Activated naive CD4-positive, alpha-beta T cell treated with anti-CD3 and anti-CD28 coated beads, Interleukin-2, amount 50 U/mL, for 16 hours (primary cell): ENCODE measurements at regions not wholly inside any gene's neighbourhood (a gene's known extent, or its start where the extent isn't known, plus 50 kb on each side); places are given as distances from the start of the nearest gene placed in this dataset.
"Not testable (repeated sequence)": the region's sequence is repeated elsewhere in the genome, so short reads cannot be mapped to it uniquely, and the experiment has no call there.

Source experiments
- DNase-seq: peaks from one replicate; pipeline ENCODE4 v3.0.0-alpha.2; 2020

DNA sequence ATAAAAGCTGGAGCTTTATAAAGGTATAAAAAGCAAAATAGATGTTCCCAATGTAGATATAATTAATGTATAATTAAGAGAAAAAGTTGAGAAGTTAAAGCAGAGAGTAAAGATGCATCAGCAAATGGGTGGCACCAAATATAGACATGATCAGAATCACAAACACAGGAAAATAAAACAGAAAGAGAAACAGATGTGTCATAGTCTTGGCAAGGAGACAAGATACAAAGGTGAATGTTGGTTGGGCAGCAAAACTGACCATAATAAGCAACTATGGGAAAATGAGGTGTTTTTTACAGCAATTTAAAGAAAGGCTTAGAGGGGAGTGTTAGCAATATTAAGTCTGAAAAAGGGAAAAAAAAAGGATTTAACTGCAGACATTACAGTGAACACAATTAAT lies 135.4 kb upstream of the CLEC14A start:
- DNase-seq, result no peak

DNA sequence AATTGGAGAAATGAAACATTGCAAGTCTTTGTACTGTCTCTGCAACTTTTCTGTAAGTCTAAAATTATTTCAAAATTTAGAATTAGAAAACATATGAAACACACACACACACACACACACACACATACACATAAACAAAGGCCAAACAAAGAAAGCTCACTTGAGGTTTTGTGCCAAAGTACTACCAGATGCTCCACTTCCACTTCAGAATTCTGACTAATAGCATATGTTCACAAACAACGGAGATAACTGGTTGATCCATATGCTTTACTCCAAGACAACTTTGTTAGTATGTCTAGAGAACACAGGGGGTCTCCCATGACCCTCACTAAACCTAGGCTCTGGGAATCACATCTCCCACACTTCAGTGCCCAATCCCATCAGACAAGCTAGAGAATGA lies 133.8 kb upstream of the CLEC14A start:
- no peak for DNase-seq

DNA sequence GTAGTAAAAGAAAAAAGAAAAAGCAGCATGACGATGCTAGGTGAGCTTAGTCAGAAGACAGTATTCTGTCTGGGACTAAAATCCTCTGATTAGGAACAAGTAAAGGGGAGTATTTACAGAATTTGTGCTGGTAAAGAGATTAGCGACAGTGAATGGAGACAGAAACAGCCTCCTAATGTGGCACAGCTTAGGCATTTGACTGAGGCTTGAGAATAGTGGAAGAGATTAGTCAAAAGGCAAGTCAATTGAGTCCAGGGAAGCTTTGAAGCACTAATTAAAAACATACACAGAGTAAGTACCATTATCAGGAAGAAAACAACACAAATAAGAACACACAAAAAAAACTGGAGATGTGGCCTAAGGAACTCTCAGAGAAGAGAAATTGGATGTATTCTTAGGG lies 131.9 kb upstream of the CLEC14A start:
- DNase-seq, result no peak

DNA sequence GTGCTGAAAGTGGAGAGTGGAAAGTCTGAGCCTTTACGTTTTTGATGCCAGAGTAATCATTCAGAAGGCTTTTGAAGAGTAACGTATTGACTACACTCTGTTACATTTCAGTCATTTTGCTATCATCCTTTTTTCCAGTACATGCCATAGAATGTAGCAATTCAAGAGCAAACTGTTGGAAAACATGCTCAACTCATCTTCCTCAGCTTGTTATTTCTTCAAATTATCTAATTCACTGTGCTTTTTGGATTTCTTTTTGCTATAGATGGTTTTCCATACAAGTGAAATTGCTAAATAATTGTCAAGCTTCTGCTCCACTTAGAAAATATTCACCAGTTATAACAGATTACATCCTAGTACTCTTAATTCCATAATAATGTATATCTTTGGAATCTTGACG lies 129.9 kb upstream of the CLEC14A start:
- no peak for DNase-seq

DNA sequence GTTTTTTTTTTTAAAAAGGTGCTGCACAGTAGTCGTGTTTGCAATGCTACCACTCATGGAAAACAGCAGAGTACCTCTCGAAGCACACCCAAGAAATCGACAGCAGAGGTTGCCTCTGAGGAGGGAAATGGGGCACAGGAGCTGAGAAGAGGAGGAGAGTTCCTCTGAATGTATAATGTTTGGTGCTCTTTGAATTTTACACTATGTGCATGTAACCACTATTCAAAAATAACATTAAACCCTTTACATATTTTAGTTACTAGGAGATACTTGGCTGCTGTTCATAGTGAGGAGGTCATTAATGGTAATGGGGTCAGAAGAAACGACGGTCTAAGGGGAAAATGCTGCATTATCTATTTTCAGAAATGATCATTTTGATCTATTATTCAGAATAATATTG lies 129.4 kb upstream of the CLEC14A start:
- no peak for DNase-seq

DNA sequence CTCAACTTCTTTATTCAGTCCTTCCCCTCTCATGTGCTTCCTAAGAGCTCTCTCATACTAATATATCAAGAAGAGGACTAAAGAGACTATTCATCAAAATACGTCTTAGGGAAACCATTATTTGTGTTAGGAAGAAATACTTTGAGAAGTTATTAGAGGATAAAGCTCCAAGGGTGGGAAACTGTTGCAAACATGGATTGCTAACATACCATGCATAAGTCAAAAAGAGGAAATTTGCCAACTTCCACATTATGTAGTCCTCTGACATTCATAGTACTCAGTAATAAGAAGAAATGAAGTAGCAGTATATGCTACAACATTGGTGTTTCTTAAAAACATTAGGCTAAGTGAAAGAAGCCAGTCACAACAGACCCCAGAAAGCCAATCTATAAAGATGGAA lies 128.8 kb upstream of the CLEC14A start:
- DNase-seq, result no peak

DNA sequence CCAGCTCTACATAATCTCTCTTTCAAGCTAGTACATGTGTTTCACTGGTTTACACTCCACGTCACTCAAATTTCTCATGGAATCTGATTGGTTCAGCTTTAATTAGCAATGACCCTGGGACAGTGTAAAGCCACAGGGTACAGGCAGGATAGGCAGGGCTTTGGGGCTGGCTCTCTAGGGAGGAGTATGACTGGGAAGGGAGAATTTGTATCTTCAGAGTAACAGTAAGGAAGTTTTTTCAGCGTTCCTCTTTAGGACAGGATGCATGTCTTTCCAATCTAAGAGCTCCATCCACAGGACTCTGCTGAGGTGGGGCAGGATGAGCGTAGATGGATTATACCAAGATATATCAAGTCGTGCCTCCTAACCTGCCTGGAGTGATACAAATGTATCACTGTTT lies 112.0 kb upstream of the CLEC14A start:
- DNase-seq, result no peak

DNA sequence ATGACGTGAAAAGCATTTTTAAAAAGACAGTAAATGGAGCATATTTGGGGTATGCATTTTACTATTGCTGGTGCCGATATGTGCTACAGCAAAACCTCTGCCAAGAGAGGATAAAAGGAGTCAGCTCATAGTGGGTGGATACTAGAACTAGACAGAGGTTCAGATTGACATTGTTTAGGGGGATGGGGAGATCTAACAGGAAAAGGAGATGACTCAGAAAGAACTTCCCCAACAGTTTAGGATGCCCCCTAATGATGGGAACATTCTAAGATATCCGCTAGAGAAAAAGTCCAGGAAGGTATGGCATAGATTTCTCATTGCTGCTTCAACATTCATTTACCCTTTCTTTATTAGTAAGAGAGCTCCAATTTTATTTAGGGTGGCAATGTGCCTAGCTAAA lies 110.5 kb upstream of the CLEC14A start:
- DNase-seq, result no peak

DNA sequence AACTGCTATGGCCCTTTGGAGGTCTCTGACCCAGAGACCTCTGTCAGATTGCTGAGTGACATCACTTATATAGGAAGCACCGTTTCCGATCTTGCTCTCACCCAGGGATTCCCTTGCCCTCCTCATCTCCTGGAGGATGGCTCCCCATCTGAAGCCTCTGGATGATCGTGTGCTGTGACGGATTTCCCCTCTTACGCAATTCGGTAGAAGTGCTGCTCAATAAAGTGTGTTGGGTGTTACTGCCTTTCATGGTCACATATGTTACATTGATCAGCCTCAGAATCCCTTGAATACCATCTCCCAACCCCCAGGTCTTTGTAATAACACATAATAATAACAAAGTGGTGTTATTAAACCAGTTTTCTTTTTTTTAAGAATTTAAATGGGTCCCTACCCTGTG lies 107.3 kb upstream of the CLEC14A start:
- DNase-seq, result no peak

DNA sequence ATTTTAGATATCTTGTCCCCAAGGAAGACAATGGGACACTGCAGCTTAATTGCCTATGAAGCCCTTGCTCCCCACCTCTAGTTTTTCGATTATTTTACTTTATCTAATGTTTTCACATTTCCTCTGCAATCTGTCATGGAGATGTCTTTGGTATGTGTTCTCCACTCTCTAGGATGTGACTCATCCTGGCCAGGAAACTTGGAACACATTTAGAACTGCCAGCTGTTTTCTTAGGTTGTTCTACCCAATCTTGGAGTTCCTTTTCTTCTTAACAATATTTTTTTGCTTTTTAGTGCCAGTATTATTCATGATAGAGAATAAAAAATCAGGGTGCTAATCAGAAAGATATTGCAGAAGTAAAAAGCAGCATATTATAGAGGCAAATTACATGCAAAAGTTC lies 101.7 kb upstream of the CLEC14A start:
- no peak for DNase-seq

DNA sequence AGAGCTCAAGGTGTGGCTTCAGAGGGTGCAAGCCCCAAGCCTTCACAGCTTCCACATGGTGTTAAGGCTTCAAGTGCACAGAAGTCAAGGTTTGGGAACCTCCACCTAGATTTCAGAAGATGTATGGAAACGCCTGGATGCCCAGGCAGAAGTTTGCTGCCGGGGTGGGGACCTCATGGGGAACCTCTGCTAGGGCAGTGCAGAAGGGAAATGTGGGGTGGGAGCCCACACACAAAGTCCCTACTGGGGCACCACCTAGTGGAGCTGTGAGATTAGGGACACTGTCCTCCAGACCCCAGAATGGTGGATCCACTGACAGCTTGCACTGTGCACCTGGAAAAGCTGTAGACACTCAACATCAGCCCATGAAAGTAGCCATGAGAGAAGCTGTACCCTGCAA lies 99.6 kb upstream of the CLEC14A start:
- not testable (repeated sequence) for DNase-seq

DNA sequence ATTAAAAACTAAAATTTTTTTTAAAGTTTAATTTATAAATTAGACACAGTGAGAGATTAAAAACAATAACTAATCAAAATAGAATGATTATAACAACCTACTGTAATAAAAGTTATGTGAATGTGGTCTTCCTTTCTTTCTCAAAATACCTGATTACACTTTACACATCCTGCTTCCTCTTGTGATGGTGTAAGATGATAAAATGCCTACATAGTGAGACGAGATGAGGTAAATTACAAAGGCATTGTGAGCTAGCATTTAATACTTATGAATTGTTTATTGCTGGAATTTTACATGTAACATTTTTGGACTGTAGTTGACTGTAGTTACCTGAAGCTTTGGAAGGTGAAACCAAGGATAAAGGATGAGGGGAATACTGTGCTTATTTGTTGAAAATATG lies 94.2 kb upstream of the CLEC14A start:
- DNase-seq, result no peak

DNA sequence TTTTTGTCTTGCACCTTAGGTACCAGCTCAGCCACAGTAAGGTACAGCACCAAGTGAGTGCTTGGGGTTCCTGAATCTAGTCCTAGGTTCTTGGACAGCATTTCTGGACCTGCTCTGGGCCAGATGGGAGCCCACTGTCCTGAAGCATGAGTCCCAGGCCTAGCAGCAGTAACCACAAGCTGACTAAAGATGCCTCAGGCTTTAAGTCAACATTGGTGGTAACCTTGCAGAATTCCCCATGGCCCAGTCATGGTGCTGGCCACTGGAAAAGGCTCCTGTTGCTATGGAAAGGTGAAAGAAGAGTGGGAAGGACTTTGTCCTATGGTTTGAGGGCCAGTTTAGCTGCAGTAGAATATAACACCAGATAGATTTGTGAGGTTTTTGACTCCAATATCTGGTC lies 86.9 kb upstream of the CLEC14A start:
- DNase-seq, result no peak

DNA sequence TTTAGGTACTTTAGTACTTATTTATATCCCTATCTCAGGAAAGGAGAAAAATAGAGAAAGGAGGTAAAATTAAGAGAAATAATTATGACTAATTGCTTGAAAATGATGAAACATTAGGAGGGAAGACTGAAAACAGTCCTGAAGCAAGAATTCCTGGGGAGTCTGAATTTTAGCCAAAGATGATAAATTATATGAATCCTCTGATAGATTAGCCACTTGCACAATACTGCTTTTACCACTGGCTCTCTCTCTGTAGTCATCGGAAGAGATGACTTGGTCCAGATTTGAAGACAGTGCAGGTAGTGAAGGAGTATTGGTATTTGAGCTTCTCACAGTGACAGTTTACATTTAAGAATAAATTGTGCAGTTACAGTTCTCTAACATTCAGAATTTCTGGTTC lies 83.8 kb upstream of the CLEC14A start:
- DNase-seq, result no peak

DNA sequence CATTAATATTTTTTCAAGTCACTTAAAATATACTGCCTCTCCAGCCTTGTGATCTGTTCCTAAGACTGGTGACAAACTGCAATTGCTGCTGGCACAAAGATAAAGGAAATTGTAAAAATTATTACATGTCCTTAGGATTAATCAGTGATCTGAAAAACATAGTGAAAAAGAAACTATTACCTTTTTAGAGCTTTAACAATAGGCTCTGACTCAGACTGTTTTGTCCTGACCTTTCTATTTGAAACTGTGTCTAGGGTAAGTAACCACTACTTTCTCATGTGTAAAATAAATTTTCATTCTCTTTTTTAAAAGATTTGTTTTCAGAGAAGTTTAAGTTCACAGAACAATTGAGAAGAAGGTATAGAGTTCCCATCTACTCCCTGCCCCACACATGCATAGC lies 80.4 kb upstream of the CLEC14A start:
- DNase-seq, result no peak

DNA sequence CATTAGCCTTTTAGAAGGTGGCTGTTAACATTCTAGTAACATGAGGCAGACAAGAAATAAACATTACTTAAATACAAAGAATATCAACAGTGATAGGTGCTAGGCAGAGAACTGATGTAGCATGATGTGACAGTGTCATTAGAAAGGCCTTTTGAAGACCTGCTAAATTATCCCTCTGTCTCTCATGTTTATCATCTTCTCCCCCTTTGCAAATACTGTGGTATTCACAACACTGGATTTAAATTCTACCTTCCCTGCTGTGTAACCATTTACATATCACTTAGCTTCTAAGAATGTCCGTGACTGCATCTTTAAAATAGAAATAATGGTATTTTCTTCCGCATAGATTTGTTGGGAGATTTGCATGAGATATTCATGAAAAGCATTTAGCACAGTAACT lies 74.4 kb upstream of the CLEC14A start:
- DNase-seq, result no peak

DNA sequence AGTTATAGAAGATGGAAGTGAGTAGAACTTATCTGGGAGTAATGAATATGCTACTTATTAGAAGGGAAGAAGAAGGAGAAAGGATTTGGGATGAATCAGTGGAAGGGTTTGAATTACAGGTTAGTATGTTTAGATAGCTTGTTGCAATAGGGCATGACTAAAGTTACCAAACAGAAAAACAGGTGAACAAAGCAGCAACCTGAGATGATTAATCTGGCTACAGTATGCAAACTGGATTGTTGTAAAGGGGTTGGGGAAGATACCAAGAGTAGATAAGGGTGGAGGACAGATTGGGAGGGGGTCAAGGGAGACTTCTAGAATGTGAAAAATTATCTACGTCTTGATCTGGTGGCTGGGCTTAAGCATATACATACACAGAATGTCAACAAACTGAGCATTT lies 73.4 kb upstream of the CLEC14A start:
- DNase-seq, result no peak

DNA sequence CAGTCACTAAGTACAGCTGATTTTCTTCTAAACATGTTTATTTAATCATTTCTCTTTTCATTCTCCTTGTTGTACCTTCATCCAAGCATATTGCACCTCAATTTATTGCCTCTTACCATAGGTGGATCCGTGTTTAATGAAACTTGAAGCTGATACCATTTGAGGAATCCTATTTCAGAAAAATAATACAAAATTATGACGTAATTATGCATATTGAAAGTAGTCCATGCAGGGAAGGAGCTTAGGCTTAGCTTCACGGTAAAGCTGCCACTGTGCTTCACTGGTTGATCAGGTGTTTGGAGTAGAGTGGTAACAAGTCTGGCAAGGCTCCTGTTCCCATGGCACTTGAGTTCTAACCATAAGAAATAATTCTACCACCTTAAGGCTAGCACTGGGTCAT lies 61.0 kb upstream of the CLEC14A start:
- DNase-seq, result no peak

DNA sequence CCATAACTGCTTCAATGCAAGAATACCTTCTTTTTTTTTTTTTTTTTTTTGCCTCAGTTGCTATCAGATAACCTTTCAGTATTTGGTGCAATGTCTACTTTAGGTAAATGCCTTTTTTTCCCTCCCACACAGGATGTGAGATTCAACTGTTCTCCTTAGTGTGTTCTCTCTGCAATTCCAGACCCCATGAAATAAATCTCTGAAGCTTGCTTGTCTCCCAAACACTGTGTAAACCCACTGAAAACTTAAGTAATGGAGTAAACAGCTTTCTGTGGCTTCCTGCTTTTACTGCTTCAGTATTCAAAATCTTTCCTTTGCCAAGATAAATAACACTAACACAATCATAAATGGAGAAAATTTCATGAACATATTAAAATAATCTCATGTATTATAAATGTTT lies 55.8 kb upstream of the CLEC14A start:
- DNase-seq, result no peak

DNA sequence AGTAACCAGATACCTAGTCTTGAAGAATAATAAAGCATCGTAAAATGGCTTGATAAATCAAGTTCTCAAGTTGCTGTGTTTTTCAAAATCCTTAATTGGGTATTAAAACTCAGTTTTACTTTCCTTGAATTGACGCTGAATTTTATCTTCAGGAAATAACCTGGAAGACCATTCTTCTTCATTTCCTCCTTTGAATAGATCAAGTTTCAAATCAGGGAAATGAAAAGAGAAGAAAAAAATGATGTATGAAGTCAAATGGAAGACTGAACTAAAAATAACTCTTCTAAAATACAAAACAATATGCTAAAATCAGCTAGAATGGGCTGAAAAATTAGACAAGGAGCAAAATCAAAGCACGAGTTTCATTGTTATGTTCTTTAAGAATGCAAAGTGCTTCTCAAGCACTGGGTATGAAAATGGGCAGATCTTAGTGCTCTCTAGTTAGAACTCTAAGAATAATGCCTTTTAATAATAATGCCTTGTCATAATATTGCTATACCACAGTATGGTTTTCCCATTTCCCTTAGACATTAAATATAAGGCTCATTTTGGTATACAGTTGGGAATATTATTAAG lies 54.6 kb upstream of the CLEC14A start:
- no peak for DNase-seq

DNA sequence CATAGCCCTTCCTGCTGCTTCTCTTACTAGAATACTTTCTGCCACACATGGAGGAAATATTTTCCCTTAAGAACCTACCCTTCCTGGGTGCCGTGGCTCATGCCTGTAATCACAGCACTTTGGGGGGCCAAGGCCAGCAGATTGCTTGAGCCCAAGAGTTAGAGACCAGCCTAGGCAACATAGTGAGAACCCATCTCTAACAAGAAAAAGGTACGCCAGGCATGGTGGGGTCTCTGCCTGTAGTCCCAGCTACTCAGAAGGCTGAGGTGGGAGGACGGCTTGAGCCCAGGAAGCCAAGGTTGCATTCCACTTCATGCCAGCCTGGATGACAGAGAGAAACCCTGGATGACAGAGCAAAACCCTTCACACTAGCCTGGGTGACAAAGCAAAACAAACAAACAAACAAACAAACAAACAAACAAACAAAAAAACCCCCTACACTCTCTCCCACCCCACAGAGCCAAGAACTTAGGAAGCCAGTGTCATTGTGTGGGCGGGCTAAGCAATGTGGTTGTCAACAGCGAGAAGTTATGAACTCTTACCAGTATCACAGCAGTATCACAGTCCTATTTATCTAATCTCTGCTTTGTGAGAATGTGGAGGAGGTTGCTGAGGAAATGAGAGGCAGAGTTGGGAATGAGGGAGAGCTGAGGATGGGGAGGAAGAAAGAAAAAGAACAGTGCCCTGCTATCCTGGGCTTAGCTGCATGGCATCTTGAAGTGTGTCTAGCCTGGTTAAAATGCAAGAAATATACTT lies 53.8 kb upstream of the CLEC14A start:
- no peak for DNase-seq
